ENCODE measurements at regions not wholly inside any gene's neighbourhood (a gene's known extent, or its start where the extent isn't known, plus 50 kb on each side); places are given as distances from the start of the nearest gene placed in this dataset.

DNA sequence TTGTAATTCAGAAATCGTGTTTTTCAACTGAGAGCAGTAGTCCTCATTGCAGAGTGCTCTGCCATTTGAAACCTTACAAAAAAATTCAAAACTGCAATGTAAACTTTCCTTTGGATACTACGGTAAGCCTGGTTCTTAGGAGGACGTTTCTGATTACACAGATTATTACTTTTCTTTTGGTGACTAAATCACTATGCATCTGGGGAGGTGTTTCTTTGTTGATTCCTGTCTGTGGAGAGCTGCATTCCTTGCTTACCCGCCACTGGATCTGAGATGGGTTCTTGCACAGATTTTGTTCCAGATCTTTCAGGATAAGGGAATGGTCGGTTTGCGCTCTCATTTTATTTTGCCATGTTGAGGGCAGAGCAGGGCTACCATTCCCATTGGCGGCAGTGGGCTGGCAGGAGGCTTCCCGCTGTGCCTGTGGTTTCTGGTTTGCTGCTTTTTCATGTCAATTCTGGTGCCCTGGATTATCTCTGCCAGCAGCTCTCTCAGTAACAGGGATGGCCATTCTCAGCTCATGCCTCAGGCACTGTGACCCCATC lies 485.1 kb downstream of the GLRX3 start:
- TF ChIP-seq, protein P1, sequence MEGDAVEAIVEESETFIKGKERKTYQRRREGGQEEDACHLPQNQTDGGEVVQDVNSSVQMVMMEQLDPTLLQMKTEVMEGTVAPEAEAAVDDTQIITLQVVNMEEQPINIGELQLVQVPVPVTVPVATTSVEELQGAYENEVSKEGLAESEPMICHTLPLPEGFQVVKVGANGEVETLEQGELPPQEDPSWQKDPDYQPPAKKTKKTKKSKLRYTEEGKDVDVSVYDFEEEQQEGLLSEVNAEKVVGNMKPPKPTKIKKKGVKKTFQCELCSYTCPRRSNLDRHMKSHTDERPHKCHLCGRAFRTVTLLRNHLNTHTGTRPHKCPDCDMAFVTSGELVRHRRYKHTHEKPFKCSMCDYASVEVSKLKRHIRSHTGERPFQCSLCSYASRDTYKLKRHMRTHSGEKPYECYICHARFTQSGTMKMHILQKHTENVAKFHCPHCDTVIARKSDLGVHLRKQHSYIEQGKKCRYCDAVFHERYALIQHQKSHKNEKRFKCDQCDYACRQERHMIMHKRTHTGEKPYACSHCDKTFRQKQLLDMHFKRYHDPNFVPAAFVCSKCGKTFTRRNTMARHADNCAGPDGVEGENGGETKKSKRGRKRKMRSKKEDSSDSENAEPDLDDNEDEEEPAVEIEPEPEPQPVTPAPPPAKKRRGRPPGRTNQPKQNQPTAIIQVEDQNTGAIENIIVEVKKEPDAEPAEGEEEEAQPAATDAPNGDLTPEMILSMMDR (IDR thresholded peaks at IDR 0.05) = no peak
- no peak for TF ChIP-seq POLR2AphosphoS5 (IDR thresholded peaks at IDR 0.05)
- no peak for TF ChIP-seq POLR2A (IDR thresholded peaks at IDR 0.05)
